PFSK-1 (cell line): ENCODE measurements at regions not wholly inside any gene's neighbourhood (a gene's known extent, or its start where the extent isn't known, plus 50 kb on each side); places are given as distances from the start of the nearest gene placed in this dataset.

Experiments
- FOXP2 ChIP-seq: optimal IDR thresholded peaks from 2 replicates; pipeline ENCODE3; 2011; ENCODE audit warnings: borderline replicate concordance, control low read depth, inconsistent platforms; ENCODE audit not compliant: insufficient read depth; ENCODE audit errors: extremely low read length, extremely low read depth
- POLR2AphosphoS5 ChIP-seq: IDR thresholded peaks from 2 replicates; pipeline ENCODE4 v1.6.1; 2012; ENCODE audit warnings: low read depth, mild to moderate bottlenecking, control low read depth, low read length, moderate library complexity
- SIN3A ChIP-seq: IDR thresholded peaks from 2 replicates; pipeline ENCODE4 v1.6.1; 2012; ENCODE audit warnings: mild to moderate bottlenecking, low read length, moderate library complexity, borderline replicate concordance; ENCODE audit not compliant: insufficient read depth
- TAF1 ChIP-seq: IDR thresholded peaks from 2 replicates; pipeline ENCODE4 v1.6.1; 2012; ENCODE audit warnings: low read length, control low read depth, borderline replicate concordance; ENCODE audit not compliant: insufficient read depth
- TF ChIP-seq, protein P1 (sequence below), 2 experiments: IDR thresholded peaks; 2 replicates each; pipeline versions ENCODE4 v1.6.1 to v1.8.0; 2011 to 2012; ENCODE audit warnings: low read depth in 2 of 2, low read length in 2 of 2, control low read depth in 1 of 2, inconsistent platforms in 1 of 2, mild to moderate bottlenecking in 1 of 2, moderate library complexity in 1 of 2; ENCODE audit not compliant: insufficient read depth in 1 of 2

DNA sequence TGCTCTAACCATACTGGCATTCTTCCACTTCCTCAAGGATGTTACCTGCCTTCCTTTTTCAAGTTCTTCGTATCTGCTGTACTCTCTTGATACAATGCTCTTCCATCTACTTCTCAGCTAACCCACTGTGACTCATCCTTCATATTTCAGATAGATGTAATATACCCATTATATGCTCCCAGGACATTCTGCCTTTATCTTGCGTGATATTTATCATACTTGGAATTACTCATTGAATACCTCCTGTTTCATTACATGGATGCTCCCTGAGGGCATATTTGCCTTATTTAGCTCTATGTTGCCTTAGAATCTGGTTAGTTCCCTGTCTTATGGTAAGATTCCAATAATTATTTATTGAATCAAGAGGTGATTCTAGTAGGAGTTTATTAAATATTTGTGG, 706.4 kb downstream of the SORCS3 start:
- no peak for TF ChIP-seq TAF1
- no peak for TF ChIP-seq SIN3A
- no peak for TF ChIP-seq POLR2AphosphoS5
- TF ChIP-seq FOXP2 = no peak
- TF ChIP-seq, protein P1, sequence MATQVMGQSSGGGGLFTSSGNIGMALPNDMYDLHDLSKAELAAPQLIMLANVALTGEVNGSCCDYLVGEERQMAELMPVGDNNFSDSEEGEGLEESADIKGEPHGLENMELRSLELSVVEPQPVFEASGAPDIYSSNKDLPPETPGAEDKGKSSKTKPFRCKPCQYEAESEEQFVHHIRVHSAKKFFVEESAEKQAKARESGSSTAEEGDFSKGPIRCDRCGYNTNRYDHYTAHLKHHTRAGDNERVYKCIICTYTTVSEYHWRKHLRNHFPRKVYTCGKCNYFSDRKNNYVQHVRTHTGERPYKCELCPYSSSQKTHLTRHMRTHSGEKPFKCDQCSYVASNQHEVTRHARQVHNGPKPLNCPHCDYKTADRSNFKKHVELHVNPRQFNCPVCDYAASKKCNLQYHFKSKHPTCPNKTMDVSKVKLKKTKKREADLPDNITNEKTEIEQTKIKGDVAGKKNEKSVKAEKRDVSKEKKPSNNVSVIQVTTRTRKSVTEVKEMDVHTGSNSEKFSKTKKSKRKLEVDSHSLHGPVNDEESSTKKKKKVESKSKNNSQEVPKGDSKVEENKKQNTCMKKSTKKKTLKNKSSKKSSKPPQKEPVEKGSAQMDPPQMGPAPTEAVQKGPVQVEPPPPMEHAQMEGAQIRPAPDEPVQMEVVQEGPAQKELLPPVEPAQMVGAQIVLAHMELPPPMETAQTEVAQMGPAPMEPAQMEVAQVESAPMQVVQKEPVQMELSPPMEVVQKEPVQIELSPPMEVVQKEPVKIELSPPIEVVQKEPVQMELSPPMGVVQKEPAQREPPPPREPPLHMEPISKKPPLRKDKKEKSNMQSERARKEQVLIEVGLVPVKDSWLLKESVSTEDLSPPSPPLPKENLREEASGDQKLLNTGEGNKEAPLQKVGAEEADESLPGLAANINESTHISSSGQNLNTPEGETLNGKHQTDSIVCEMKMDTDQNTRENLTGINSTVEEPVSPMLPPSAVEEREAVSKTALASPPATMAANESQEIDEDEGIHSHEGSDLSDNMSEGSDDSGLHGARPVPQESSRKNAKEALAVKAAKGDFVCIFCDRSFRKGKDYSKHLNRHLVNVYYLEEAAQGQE (IDR thresholded peaks at IDR 0.05; ENCODE audit: insufficient read depth in 1 of 2, low read depth in 2 of 2, low read length in 2 of 2) = no peak

DNA sequence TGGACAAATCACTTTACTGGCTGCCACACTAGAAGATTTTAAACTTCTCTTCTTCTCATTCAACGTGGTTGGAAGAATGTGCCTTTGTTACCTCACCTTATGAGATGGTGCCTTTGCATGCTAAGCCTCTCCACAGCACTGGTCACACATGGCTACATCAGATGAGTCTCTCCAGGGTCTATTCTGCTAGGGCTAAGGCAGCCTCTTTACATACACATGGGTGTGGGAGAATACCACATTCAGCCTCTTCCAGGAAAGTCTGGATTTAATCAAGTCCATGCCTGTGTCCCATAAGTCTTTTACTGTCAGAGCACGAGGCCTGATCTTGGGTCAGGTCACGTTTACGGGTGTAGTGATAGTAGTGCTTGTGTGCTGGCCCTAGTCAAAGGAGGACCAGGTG, 701.5 kb downstream of the SORCS3 start:
- TF ChIP-seq FOXP2 = no peak
- TF ChIP-seq POLR2AphosphoS5 = no peak

DNA sequence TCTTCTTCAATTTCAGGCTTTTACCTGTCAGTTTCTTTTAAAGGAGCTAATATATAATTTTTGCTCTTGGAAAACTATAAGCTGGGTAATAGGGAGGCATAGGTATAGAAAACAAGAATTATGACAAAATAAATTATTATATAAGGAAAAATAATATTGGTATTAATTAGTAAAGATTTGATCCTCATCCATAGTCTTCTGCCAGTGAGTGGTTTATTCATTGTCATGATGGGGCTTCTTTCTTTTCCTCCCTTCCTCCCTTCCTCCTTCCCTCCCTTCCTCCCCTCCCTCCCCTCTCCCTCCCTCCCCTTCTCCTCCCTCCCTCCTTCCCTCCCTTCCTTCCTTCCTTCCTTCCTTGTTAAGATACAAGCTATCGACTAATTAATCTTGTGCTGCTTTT, 698.6 kb downstream of the SORCS3 start:
- TF ChIP-seq SIN3A = no peak
- TF ChIP-seq, protein P1 (IDR thresholded peaks at IDR 0.05; ENCODE audit: insufficient read depth in 1 of 2, low read depth in 2 of 2, low read length in 2 of 2) = no peak
- no peak for TF ChIP-seq FOXP2
- no peak for TF ChIP-seq POLR2AphosphoS5
- no peak for TF ChIP-seq TAF1

DNA sequence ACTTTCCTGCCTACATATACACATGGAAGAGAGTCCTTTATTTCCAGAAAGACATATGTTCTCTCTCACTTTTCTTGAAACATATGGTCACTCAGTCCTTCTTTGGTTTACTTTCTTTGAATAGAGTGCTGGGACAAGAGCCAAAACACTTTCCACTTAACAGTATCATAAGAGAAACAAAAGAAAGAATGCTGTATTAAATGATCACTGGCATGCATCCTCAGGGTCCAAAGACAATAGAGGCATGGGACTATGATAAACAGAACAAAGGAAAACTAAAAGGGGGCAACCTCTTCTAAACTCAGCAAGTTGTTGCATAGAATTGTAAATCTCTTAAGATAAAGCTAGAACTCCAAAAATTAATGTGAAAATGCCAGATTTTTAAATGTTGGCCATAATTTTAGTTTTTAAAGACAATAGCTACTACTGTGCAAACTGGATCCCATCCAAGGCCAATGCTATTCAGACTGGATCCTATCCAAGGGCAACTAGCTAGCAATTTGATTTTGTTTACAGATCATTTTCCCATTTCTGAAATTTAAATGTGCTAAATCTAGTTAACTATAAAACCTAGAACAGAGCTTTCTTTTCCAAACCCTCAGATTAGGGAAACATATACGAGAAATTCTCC, 687.5 kb downstream of the SORCS3 start:
- TF ChIP-seq SIN3A = no peak
- TF ChIP-seq TAF1 = no peak
- TF ChIP-seq FOXP2 = no peak
- TF ChIP-seq, protein P1 (IDR thresholded peaks at IDR 0.05; ENCODE audit: insufficient read depth in 1 of 2, low read depth in 2 of 2, low read length in 2 of 2) = no peak
- no peak for TF ChIP-seq POLR2AphosphoS5
